NCI-H2029 (cell line): ENCODE measurements at regions not wholly inside any gene's neighbourhood (a gene's known extent, or its start where the extent isn't known, plus 50 kb on each side); places are given as distances from the start of the nearest gene placed in this dataset.
A peak's percentile ranks its signal among the peaks of the same experiment; 100 is the strongest.
"Not testable (repeated sequence)": the region's sequence is repeated elsewhere in the genome, so short reads cannot be mapped to it uniquely, and the experiment has no call there.

Source experiments
- DNase-seq: peaks from one replicate; lab custom pipeline; 2025; lab: John Stamatoyannopoulos, UW

DNA sequence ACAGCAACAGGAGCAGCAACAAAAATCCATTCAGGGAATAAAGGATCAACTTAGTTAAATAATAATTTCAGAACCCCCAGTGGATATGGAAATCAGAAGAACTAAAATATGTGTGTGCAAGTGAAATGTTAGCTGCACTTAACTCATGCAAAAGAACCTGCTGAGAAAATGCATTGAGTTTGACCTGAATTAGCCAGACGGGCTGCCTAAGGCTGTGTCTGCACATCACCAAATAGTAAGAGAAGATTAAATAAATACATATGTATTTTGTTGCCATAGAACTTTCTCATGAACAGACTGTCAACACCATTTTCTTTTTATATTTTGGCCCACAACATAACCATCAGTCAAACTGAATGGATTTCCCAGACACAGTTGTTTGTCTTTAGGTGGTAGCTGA lies 262.0 kb upstream of the PIK3C3 start:
- DNase-seq = no peak

GRCh38 chr18:41690332-41691127 lies 264.5 kb upstream of the PIK3C3 start:
- no peak for DNase-seq

DNA sequence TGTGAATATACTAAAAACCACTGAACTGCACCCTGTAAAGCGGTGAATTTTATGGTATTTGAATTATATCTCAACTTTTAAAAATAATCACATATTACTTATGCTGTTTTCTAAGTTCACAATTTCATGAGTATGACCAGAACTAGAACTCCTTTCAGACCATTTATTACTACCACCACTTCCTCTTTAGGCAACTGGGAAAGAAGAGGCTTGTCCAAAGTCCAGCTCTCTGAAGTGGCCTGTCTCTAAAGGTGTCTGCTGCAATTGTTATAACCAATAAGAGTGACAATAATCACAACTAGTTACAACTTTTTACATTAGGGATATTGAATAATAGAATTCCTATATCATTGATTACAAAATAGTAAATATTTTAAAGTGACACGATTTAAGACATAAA lies 267.9 kb upstream of the PIK3C3 start:
- no peak for DNase-seq

- no peak for DNase-seq
Observed at GRCh38 chr18:41681138-41681880, 273.7 kb upstream of the PIK3C3 start.

- no peak for DNase-seq
Observed at GRCh38 chr18:41674506-41674905, 280.5 kb upstream of the PIK3C3 start.

DNA sequence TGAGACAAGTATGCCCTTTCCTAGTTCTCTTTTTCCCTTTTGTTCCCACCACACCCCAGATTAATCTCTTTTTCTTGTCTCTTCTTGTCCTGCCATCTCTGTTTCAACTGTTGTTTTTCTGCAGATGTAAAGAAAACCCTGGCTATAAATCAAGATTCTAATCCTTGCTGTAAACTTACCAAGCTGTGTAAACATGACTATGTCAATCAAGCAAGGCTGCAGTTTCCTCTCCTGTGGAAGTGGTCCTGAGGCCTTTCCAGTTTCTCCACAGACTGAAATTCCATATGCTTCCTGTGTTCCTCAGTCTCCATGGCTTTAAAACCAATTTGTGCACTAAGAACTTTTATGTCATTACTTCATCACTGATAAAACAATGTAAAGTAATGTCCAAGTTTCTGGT lies 288.8 kb upstream of the PIK3C3 start:
- DNase-seq = no peak

GRCh38 chr18:41665210-41665609 lies 289.8 kb upstream of the PIK3C3 start:
- DNase-seq = no peak

- DNase-seq = no peak
Observed at GRCh38 chr18:41660654-41661053, 294.4 kb upstream of the PIK3C3 start.

DNA sequence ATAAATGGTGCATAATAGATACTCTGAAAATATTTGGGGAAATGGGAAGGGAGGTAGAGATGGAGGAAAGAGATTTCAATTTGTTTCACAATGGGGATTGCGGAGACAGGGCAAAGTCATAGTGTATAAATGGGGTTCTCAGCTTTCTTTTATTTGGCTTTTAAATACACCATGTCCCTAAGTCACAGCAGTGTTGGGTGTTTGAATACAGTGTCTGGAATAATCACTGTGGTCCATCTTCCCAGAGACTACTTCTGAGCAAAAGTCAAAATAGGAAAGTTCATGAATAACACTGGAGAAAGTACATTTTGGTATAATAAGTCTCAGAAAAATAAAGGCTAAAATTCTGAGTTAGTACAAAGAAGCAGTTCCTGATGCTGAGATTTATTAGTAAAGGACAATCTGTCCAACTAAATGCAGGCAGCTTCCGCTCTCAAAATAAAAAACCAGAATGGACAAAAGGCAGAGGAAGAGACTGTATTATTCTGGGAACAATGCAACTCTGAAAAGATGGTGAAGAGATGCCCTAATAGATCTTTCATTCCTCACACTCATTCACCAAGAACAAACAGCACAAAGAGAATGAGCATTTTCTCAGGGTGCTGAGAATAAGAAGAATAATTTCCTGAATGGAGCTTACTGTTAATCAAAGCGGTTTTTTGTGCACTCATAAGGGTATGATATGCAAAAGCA lies 295.4 kb upstream of the PIK3C3 start:
- DNase-seq = no peak

- no peak for DNase-seq
Observed at GRCh38 chr18:41657189-41657588, 297.8 kb upstream of the PIK3C3 start.

DNA sequence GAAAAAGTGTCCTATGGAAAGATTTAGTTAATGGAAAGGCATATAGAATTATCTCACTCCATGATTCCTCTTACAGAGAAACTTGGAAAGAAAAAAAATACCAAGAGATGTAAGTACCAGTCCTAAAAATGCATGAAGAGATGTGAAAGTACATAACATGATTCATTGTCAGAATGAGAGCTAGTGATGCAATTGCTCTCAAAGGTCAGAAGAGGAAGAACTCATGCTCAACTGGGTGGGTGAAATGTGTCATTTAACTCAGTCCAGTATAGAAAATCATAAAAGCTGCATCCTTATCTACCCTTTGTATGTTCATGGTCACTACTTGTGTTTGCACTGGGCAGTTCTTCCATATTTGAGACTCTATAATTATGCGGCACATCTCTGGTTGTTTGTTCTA lies 300.0 kb upstream of the PIK3C3 start:
- no peak for DNase-seq

DNA sequence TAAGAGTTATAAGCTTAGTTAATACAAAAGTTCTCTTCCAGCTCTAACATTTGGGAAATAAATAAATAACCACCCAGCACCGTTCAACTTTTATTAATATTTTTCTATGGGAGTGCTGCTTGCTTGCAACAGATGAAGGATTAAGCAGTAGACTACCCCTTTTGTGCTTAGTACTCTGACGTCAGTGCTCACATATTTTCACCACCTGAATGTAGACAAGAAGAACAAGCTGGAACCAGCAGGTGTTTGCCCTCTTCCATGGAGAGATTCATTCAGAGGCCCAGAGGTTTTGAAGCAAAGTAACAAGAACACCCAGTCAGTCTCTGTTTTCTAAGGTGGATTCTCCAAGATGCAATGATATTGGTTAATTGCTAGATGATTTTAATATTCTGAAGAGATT lies 307.1 kb upstream of the PIK3C3 start:
- no peak for DNase-seq

- DNase-seq = no peak
Observed at GRCh38 chr18:41646915-41647620, 308.0 kb upstream of the PIK3C3 start.

- DNase-seq = peak; percentile 47
Observed at GRCh38 chr18:41645589-41646360, 309.3 kb upstream of the PIK3C3 start.

GRCh38 chr18:41644466-41644865 lies 310.6 kb upstream of the PIK3C3 start:
- DNase-seq = no peak

- no peak for DNase-seq
Observed at GRCh38 chr18:41643427-41643826, 311.6 kb upstream of the PIK3C3 start.

DNA sequence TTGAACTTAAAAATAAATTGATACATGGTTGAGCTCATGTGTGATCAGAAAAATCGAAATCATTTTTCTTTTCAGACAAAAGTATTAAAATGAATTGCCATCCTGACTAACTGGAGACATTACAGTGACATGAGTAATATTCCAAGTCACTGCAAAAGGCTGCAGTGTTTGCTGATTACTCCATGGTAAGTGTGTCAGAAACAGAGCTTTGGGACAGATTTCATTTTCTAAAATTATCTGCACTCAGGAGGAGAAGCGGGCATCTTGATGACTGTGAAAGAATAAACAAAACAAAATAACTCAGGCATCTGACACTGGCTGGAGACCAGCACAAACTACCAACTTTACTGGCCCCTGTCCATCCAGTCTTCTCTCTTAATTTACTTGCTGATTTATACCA lies 312.3 kb upstream of the PIK3C3 start:
- DNase-seq = no peak

- no peak for DNase-seq
Observed at GRCh38 chr18:41639218-41639617, 315.8 kb upstream of the PIK3C3 start.

DNA sequence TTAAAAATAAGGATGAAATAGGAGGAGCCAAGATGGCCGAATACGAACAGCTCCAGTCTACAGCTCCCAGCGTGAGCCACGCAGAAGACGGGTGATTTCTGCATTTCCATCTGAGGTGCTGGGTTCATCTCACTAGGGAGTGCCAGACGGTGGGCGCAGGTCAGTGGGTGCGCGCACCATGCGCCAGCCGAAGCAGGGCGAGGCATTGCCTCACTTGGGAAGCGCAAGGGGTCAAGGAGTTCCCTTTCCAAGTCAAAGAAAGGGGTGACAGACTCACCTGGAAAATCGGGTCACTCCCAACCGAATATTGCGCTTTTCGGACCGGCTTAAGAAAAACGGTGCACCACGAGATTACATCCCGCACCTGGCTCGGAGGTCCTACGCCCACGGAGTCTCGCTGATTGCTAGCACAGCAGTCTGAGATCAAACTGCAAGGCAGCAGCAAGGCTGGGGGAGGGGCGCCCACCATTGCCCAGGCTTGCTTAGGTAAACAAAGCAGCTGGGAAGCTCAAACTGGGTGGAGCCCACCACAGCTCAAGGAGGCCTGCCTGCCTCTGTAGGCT lies 323.2 kb upstream of the PIK3C3 start:
- DNase-seq = not testable (repeated sequence)

- no peak for DNase-seq
Observed at GRCh38 chr18:41630232-41630886, 324.7 kb upstream of the PIK3C3 start.

DNA sequence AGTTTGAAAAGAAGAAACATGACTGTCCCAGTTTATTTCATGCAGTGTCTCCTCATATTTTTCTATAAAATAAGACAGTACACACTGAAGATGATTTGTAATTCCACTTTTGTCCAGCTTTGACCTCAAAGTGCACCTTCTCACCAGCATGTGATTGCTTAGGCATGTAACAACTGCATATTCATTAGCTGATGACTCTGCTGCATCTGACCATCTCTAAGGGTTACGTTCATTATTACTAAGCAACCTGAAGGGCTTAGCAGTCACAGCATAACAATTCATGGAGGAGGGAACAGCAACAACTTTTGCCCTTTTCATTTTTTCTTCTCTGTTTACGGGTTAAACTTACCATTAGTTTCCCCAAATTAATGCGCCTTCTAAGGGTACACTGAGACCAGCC lies 330.6 kb upstream of the PIK3C3 start:
- DNase-seq = no peak
